ENCODE measurements at regions not wholly inside any gene's neighbourhood (a gene's known extent, or its start where the extent isn't known, plus 50 kb on each side); places are given as distances from the start of the nearest gene placed in this dataset.
"Not testable (repeated sequence)": the region's sequence is repeated elsewhere in the genome, so short reads cannot be mapped to it uniquely, and the experiment has no call there.

GRCh38 chr19:27419217-27419616 is 1793.7 kb downstream of the UQCRFS1 start:
- H3K9me3 ChIP-seq, result peaks cover 70% of the 10 kb centered on the region
- H3K4me1 ChIP-seq (ENCODE audit: low read depth); ATAC-seq; H3K4me3 ChIP-seq; H3K36me3 ChIP-seq (ENCODE audit: low read depth); intact Hi-C loops (cut with DNase I, micrococcal nuclease); DNase-seq: not testable (repeated sequence)

GRCh38 chr19:27393591-27393990 is 1819.4 kb downstream of the UQCRFS1 start:
- Histone ChIP-seq H3K9me3 (peaks cover 88% of the 10 kb centered on the region), H3K4me1 (ENCODE audit: low read depth) (no peaks in the 10 kb centered on the region), H3K36me3 (ENCODE audit: low read depth) (no peaks in the 10 kb centered on the region), H3K4me3 (no peak overlapping the region)
- intact Hi-C loops (cut with DNase I, micrococcal nuclease), result no loop called here
- ATAC-seq, result no peak
- DNase-seq, result no peak
- no peak for TF ChIP-seq CTCF (IDR thresholded peaks at IDR 0.05)

GRCh38 chr19:27392027-27392632 is 1820.8 kb downstream of the UQCRFS1 start:
- Histone ChIP-seq H3K36me3 (ENCODE audit: low read depth) (no peaks in the 10 kb centered on the region), H3K4me3 (no peak overlapping the region), H3K4me1 (ENCODE audit: low read depth) (no peaks in the 10 kb centered on the region), H3K9me3 (peaks cover 89% of the 10 kb centered on the region)
- no peak for ATAC-seq
- TF ChIP-seq CTCF (IDR thresholded peaks at IDR 0.05), result no peak
- peak in 1 of 3 donors; percentile 6 for DNase-seq
- intact Hi-C loops (cut with DNase I, micrococcal nuclease), result no loop called here

GRCh38 chr19:27379306-27379705 is 1833.6 kb downstream of the UQCRFS1 start:
- H3K4me3 ChIP-seq; ATAC-seq; DNase-seq; H3K4me1 ChIP-seq (ENCODE audit: low read depth); intact Hi-C loops (cut with DNase I, micrococcal nuclease); H3K36me3 ChIP-seq (ENCODE audit: low read depth): not testable (repeated sequence)
- peaks cover 77% of the 10 kb centered on the region for H3K9me3 ChIP-seq

- intact Hi-C loops (cut with DNase I, micrococcal nuclease); ATAC-seq; H3K36me3 ChIP-seq (ENCODE audit: low read depth); H3K4me1 ChIP-seq (ENCODE audit: low read depth); DNase-seq; H3K4me3 ChIP-seq: not testable (repeated sequence)
- H3K9me3 ChIP-seq, result peaks cover 79% of the 10 kb centered on the region
Observed at GRCh38 chr19:27369603-27370002, 1843.3 kb downstream of the UQCRFS1 start.

GRCh38 chr19:27362438-27362837 is 1850.5 kb downstream of the UQCRFS1 start:
- H3K9me3 ChIP-seq, result peaks cover 84% of the 10 kb centered on the region
- H3K4me3 ChIP-seq; intact Hi-C loops (cut with DNase I, micrococcal nuclease); ATAC-seq; H3K4me1 ChIP-seq (ENCODE audit: low read depth); DNase-seq; H3K36me3 ChIP-seq (ENCODE audit: low read depth): not testable (repeated sequence)

GRCh38 chr19:27355581-27355980 is 1857.4 kb downstream of the UQCRFS1 start:
- intact Hi-C loops (cut with DNase I, micrococcal nuclease); H3K36me3 ChIP-seq (ENCODE audit: low read depth); H3K4me1 ChIP-seq (ENCODE audit: low read depth); H3K4me3 ChIP-seq; DNase-seq; ATAC-seq: not testable (repeated sequence)
- peaks cover 96% of the 10 kb centered on the region for H3K9me3 ChIP-seq

Data from mucosa of descending colon (tissue), 3 donors.